Adipose tissue (tissue), 3 donors: ENCODE measurements at regions not wholly inside any gene's neighbourhood (a gene's known extent, or its start where the extent isn't known, plus 50 kb on each side); places are given as distances from the start of the nearest gene placed in this dataset.
"Not testable (repeated sequence)": the region's sequence is repeated elsewhere in the genome, so short reads cannot be mapped to it uniquely, and the experiment has no call there.

ENCODE experiments used
- H3K27ac ChIP-seq: one replicate; pipeline ENCODE4 v1.5.1; 2013; ENCODE audit warnings: low read depth, low read length
- WGBS, 3 donors: extraction: QIAGEN DNeasy Blood & Tissue Kit; methylation state at CpG; one replicate each; pipeline ENCODE4 v1.1.7; 2013; 5-methylcytosine and 5-hydroxymethylcytosine counted together
- donor health status: healthy with polysubstance abuse.
- donor health status: Bipolar disorder and iron deficiency.
- donor health status: healthy.

DNA sequence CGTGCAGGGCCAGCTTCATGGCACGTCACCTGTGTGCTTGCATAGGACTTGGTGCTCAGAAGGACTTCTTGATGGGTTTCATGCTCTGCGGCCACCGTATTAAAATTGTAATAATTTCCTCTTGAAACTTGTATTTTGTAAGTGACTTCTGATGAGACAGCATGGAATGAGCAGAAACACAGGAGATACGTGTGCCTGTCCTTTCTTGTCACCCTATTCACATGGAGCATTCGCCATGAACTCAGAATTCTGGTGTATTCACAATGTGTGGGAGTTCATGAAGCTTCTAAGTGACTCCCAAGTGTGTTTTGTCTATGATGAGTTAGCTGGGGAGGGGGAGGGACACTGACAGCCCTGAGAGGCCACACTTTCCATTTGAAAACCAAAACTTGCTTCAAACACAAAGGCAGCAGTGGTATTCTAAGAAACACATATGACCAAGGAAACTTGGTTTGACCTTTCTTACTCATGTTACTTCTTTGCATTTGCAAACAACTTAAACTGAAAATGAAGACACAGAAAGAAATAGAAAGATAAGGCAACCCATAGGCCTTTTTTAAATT, 92.1 kb upstream of the NEDD9 start:
- H3K27ac ChIP-seq = no peak overlapping the region

GRCh38 chr6:11323666-11324452, 91.4 kb upstream of the NEDD9 start:
- 67 to 86% (median 73%) methylated on average over 16 of the region's 16 CpGs for WGBS, 3 donors

More for the DNA sequence above, 92.1 kb upstream of the NEDD9 start:
- 93 to 94% (median 93%) methylated on average over 6 of the region's 6 CpGs for WGBS, 3 donors

GRCh38 chr6:11322252-11322885, 89.9 kb upstream of the NEDD9 start:
- 80 to 85% (median 85%) methylated on average over 7 to 8 of the region's 8 CpGs for WGBS, 3 donors
- no peak overlapping the region for H3K27ac ChIP-seq

More at GRCh38 chr6:11323666-11324452, 91.4 kb upstream of the NEDD9 start:
- no peak overlapping the region for H3K27ac ChIP-seq

- WGBS, 3 donors = 71 to 86% (median 82%) methylated on average over 9 of the region's 9 CpGs
- no peak overlapping the region for H3K27ac ChIP-seq
Measured at GRCh38 chr6:11320914-11321597, 88.6 kb upstream of the NEDD9 start.

GRCh38 chr6:11318835-11319813, 86.7 kb upstream of the NEDD9 start:
- H3K27ac ChIP-seq = no peak overlapping the region
- 81 to 86% (median 81%) methylated on average over 9 of the region's 9 CpGs for WGBS, 3 donors

DNA sequence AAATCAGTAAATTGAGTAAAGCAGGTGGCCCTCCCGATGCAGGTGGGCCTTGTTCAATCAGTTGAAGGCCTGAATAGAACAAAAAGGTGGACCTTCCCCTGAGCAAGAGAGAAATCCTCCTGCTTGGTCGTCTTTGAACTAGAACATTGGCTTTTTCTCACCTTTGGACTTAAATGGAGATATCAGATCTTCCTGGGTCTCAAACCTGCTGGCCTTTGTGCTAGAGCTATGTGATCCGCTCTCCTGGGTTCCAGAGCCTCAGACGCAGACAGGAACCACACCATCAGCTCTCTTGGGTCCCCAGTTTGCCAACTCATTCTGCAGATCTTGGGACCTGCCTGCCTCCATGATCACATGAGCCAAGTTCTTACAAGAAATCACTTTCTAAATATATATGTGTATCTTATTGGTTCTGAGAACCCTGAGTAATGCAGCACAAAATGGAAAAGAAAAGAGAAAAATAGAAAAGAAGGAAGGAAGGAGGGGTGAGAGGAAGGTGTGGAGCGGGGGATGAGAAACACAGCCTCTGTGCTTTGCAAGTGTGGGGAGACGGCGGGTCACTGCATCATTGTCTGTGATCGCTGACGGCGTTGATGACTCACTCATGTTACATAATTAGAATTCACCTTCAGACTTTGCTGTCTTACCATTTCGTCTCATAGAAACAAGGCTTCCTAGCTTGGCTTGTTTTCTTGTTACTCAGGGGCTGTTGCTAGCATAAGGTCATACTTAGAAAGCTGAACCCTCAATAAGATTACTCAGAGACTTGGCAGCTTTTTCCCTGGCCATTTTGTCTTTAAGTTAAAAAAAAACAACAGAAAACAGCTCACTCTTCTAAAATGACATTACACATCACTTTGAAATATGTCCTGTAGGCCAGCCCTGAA, 85.7 kb upstream of the NEDD9 start:
- no peak overlapping the region for H3K27ac ChIP-seq
- 45 to 68% (median 51%) methylated on average over 11 of the region's 11 CpGs for WGBS, 3 donors

GRCh38 chr6:11315743-11316437, 83.4 kb upstream of the NEDD9 start:
- no peak overlapping the region for H3K27ac ChIP-seq
- 47 to 63% (median 60%) methylated on average over 5 of the region's 5 CpGs for WGBS, 3 donors

GRCh38 chr6:11313207-11313606, 80.7 kb upstream of the NEDD9 start:
- H3K27ac ChIP-seq = no peak overlapping the region
- WGBS, 3 donors = 81 to 99% (median 97%) methylated on average over 1 of the region's 1 CpG

DNA sequence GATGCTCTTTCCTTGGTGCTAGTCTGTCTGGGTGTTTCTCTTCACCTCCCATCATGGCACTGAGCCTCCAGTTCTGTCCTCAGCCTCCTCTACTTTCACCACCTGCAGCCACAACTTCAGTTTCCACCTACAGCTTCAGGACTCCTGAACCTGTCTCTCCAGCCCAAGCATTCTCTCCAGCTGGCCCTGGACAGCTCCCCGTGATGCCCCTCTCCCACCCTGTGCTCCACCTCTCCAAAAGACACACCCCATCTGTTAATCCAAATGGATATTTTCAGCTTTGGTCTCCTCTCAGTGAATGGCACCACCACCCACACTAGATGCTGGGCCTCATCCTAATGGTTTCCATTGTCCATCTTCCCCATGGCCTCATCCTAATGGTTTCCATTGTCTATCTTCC, 79.5 kb upstream of the NEDD9 start:
- whole genome bisulfite sequencing, 3 donors = 92 to 100% (median 98%) methylated on average over 1 of the region's 1 CpG
- no peak overlapping the region for H3K27ac ChIP-seq

GRCh38 chr6:11309947-11310665, 77.6 kb upstream of the NEDD9 start:
- 71 to 86% (median 73%) methylated on average over 7 of the region's 7 CpGs for WGBS, 3 donors
- no peak overlapping the region for H3K27ac ChIP-seq

- WGBS, 3 donors = 85 to 97% (median 93%) methylated on average over 3 of the region's 3 CpGs
Measured at GRCh38 chr6:11307226-11307625, 74.8 kb upstream of the NEDD9 start.

GRCh38 chr6:11304946-11305345, 72.5 kb upstream of the NEDD9 start:
- no peak overlapping the region for H3K27ac ChIP-seq
- WGBS, 3 donors = 41 to 88% (median 85%) methylated on average over 3 of the region's 3 CpGs

More at GRCh38 chr6:11307226-11307625, 74.8 kb upstream of the NEDD9 start:
- no peak overlapping the region for H3K27ac ChIP-seq

DNA sequence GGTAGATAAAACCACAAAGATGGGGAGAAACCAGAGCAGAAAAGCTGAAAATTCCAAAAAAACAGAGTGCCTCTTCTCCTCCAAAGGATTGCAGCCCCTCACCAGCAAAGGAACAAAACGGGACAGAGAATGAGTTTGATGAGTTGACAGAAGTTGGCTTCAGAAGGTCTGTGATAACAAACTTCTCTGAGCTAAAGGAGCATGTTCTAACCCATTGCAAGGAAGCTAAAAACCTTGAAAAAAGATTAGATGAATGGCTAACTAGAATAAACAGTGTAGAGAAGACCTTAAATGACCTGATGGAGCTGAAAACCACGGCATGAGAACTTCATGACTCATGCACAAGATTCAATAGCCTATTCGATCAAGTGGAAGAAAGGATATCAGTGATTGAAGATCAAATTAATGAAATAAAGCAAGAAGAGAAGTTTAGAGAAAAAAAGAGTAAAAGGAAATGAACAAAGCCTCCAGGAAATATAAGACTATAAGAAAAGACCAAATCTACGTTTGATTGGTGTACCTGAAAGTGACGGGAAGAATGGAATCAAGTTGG, 67.5 kb upstream of the NEDD9 start:
- H3K27ac ChIP-seq = not testable (repeated sequence)
- WGBS, 3 donors = 80 to 92% (median 86%) methylated on average over 5 of the region's 5 CpGs

DNA sequence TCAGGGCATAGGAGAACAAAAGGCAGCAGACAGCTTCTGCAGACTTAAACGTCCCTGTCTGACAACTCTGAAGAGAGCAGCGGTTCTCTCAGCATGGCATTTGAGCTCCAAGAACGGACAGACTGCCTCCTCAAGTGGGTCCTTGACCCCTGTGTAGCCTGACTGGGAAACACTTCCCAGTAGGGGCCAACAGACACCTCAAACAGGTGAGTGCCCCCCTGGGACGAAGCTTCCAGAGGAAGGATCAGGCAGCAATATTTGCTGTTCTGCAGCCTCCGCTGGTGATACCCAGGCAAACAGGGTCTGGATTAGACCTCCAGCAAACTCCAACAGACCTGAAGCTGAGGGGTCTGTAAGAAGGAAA, 66.9 kb upstream of the NEDD9 start:
- H3K27ac ChIP-seq = not testable (repeated sequence)
- 80 to 87% (median 83%) methylated on average over 5 of the region's 5 CpGs for WGBS, 3 donors

GRCh38 chr6:11298651-11299420, 66.4 kb upstream of the NEDD9 start:
- H3K27ac ChIP-seq = no peak overlapping the region
- WGBS, 3 donors = 39 to 81% (median 73%) methylated on average over 9 of the region's 9 CpGs
